ENCODE measurements at regions not wholly inside any gene's neighbourhood (a gene's known extent, or its start where the extent isn't known, plus 50 kb on each side); places are given as distances from the start of the nearest gene placed in this dataset.
"Not testable (repeated sequence)": the region's sequence is repeated elsewhere in the genome, so short reads cannot be mapped to it uniquely, and the experiment has no call there.

GRCh38 chr13:87999788-88000187, 328.6 kb downstream of the SLITRK5 start:
- Histone ChIP-seq H3K27ac (no peak overlapping the region), H3K36me3 (ENCODE audit: insufficient read depth, low read length) (no peaks in the 10 kb centered on the region), H3K9ac (ENCODE audit: insufficient read length) (no peak overlapping the region), H3K9me3 (ENCODE audit: low read depth, low read length) (no peaks in the 10 kb centered on the region), H3K4me3 (no peak overlapping the region)
- no peak for DNase-seq (ENCODE audit: low read depth, low spot score)
- no peak for TF ChIP-seq EZH2 (IDR thresholded peaks at IDR 0.05)

DNA sequence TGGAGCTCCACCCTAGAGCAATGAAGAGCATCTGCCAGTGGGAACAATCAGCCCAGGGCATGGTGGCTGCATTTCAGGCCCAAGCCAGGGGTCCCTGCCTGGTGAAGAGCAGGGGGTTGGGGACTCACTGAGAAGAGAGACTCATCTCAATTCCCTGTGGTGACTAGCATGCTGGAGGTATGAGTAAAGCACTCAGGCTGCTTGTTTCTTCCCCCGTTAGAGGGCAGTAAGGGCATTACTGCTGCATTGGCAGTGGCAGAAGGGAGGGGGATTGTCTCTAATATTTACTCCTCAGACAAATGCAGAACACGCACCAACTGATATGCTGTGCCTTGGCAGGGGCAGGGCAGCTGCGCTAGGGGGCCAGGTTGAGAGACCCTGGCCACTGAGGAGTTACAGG, 329.1 kb downstream of the SLITRK5 start:
- no peak for TF ChIP-seq POLR2AphosphoS5 (IDR thresholded peaks at IDR 0.05; ENCODE audit: borderline replicate concordance, low read depth, low read length)
- TF ChIP-seq FOXP2 (optimal IDR thresholded peaks at IDR 0.05; ENCODE audit: control extremely low read depth, extremely low read length, insufficient read depth): no peak
- TF ChIP-seq EZH2 (IDR thresholded peaks at IDR 0.05): no peak
- Histone ChIP-seq H3K4me3 (no peak overlapping the region), H3K36me3 (ENCODE audit: insufficient read depth, low read length) (no peaks in the 10 kb centered on the region), H3K9me3 (ENCODE audit: low read depth, low read length) (no peaks in the 10 kb centered on the region), H3K9ac (ENCODE audit: insufficient read length) (no peak overlapping the region), H3K27ac (no peak overlapping the region)
- DNase-seq (ENCODE audit: low read depth, low spot score): no peak

DNA sequence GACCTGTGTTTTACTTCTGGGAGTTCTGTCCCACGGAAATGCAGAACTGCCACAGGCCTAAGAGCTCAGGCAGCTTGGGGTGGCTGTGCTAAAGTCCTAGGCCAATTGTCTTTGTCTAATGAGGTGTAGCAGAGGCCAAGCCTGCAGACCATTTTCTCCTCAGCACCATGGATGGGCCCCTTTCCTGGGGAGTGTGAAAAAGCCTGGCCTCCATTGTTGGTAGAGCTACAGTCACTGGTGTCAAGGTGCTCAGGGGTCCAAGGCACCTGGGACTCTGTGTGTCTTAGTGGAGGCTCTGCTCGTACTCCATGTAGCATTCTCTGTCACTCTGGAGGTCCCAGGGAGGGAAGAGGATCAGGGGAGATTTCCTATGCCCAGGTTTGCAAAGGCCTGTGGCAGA, 329.6 kb downstream of the SLITRK5 start:
- no peak for TF ChIP-seq EZH2 (IDR thresholded peaks at IDR 0.05)
- no peak for TF ChIP-seq POLR2AphosphoS5 (IDR thresholded peaks at IDR 0.05; ENCODE audit: borderline replicate concordance, low read depth, low read length)
- DNase-seq (ENCODE audit: low read depth, low spot score): no peak
- Histone ChIP-seq H3K36me3 (ENCODE audit: insufficient read depth, low read length) (no peaks in the 10 kb centered on the region), H3K4me3 (no peak overlapping the region), H3K27ac (no peak overlapping the region), H3K9ac (ENCODE audit: insufficient read length) (no peak overlapping the region), H3K9me3 (ENCODE audit: low read depth, low read length) (no peaks in the 10 kb centered on the region)

- no peaks in the 10 kb centered on the region for H3K36me3 ChIP-seq (ENCODE audit: insufficient read depth, low read length)
- H3K4me3 ChIP-seq: no peak overlapping the region
- no peaks in the 10 kb centered on the region for H3K9me3 ChIP-seq (ENCODE audit: low read depth, low read length)
- TF ChIP-seq POLR2AphosphoS5 (IDR thresholded peaks at IDR 0.05; ENCODE audit: borderline replicate concordance, low read depth, low read length) (no peak), FOXP2 (optimal IDR thresholded peaks at IDR 0.05; ENCODE audit: control extremely low read depth, extremely low read length, insufficient read depth) (no peak), EZH2 (IDR thresholded peaks at IDR 0.05) (no peak)
- no peak for DNase-seq (ENCODE audit: low read depth, low spot score)
- no peak overlapping the region for H3K27ac ChIP-seq
- no peak overlapping the region for H3K9ac ChIP-seq (ENCODE audit: insufficient read length)
Measured at GRCh38 chr13:88005188-88005587, 334.0 kb downstream of the SLITRK5 start.

DNA sequence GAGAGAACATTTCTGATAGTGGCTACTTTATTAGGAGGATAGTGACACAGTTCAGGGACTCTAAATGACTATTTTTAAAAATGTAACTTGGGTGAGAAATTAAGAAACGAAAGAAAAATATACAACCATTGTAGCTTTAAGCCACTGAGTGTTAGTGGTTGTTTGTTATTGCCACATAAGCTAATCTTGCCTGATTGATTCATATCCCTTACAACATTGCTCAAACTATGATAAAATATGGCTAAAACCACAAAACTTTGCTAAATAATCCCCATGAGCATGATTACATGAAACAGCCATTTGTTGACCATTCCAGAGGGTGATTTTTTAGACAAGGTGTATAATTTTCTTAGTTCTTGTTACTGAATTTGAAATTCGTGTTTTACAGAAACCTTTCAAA, 343.4 kb downstream of the SLITRK5 start:
- H3K36me3 ChIP-seq (ENCODE audit: insufficient read depth, low read length): no peaks in the 10 kb centered on the region
- no peak overlapping the region for H3K4me3 ChIP-seq
- no peak overlapping the region for H3K9ac ChIP-seq (ENCODE audit: insufficient read length)
- no peak overlapping the region for H3K27ac ChIP-seq
- no peaks in the 10 kb centered on the region for H3K9me3 ChIP-seq (ENCODE audit: low read depth, low read length)
- no peak for TF ChIP-seq POLR2AphosphoS5 (IDR thresholded peaks at IDR 0.05; ENCODE audit: borderline replicate concordance, low read depth, low read length)
- DNase-seq (ENCODE audit: low read depth, low spot score): no peak

GRCh38 chr13:88022431-88023208, 351.4 kb downstream of the SLITRK5 start:
- Histone ChIP-seq H3K9me3 (ENCODE audit: low read depth, low read length) (no peaks in the 10 kb centered on the region), H3K27ac (no peak overlapping the region), H3K9ac (ENCODE audit: insufficient read length) (no peak overlapping the region), H3K36me3 (ENCODE audit: insufficient read depth, low read length) (no peaks in the 10 kb centered on the region), H3K4me3 (no peak overlapping the region)
- no peak for TF ChIP-seq FOXP2 (optimal IDR thresholded peaks at IDR 0.05; ENCODE audit: control extremely low read depth, extremely low read length, insufficient read depth)
- TF ChIP-seq EZH2 (IDR thresholded peaks at IDR 0.05): no peak
- no peak for TF ChIP-seq POLR2AphosphoS5 (IDR thresholded peaks at IDR 0.05; ENCODE audit: borderline replicate concordance, low read depth, low read length)
- peak; percentile 28 for DNase-seq (ENCODE audit: low read depth, low spot score)

- no peak overlapping the region for H3K4me3 ChIP-seq
- TF ChIP-seq EZH2 (IDR thresholded peaks at IDR 0.05) (no peak), FOXP2 (optimal IDR thresholded peaks at IDR 0.05; ENCODE audit: control extremely low read depth, extremely low read length, insufficient read depth) (no peak), POLR2AphosphoS5 (IDR thresholded peaks at IDR 0.05; ENCODE audit: borderline replicate concordance, low read depth, low read length) (no peak)
- no peaks in the 10 kb centered on the region for H3K9me3 ChIP-seq (ENCODE audit: low read depth, low read length)
- DNase-seq (ENCODE audit: low read depth, low spot score): no peak
- no peak overlapping the region for H3K9ac ChIP-seq (ENCODE audit: insufficient read length)
- no peaks in the 10 kb centered on the region for H3K36me3 ChIP-seq (ENCODE audit: insufficient read depth, low read length)
- no peak overlapping the region for H3K27ac ChIP-seq
Measured at GRCh38 chr13:88026241-88026640, 355.1 kb downstream of the SLITRK5 start.

DNA sequence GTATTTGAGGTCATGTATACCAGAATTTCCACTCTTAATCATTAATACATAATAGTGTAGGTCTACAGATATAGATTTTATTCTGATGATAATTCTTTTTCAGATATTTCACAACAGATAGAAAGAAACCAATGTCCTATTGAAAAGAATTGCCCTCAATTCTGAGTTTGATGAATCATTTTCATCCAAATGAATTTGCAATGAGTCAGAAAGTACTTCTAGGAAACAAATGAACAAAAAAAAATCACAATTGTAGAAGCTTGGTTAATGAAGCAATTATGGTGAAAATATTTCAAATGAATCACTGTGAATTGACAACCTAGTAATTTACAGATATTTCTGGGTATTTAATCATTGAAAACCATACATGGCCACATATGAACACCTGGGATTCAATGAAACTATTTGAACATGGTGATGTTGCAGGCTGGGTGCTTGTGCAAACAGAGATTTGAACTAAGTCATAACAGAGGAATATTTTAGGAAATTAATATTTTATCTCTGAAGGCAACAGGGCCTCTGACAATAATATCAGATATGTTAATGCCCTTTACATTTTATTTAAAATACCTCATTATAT, 360.9 kb downstream of the SLITRK5 start:
- no peaks in the 10 kb centered on the region for H3K9me3 ChIP-seq (ENCODE audit: low read depth, low read length)
- TF ChIP-seq FOXP2 (optimal IDR thresholded peaks at IDR 0.05; ENCODE audit: control extremely low read depth, extremely low read length, insufficient read depth) (no peak), EZH2 (IDR thresholded peaks at IDR 0.05) (no peak), POLR2AphosphoS5 (IDR thresholded peaks at IDR 0.05; ENCODE audit: borderline replicate concordance, low read depth, low read length) (no peak)
- no peak overlapping the region for H3K9ac ChIP-seq (ENCODE audit: insufficient read length)
- no peak for DNase-seq (ENCODE audit: low read depth, low spot score)
- H3K4me3 ChIP-seq: no peak overlapping the region
- H3K27ac ChIP-seq: no peak overlapping the region
- no peaks in the 10 kb centered on the region for H3K36me3 ChIP-seq (ENCODE audit: insufficient read depth, low read length)

- H3K9ac ChIP-seq (ENCODE audit: insufficient read length); H3K27ac ChIP-seq; DNase-seq (ENCODE audit: low read depth, low spot score); H3K36me3 ChIP-seq (ENCODE audit: insufficient read depth, low read length); H3K4me3 ChIP-seq; H3K9me3 ChIP-seq (ENCODE audit: low read depth, low read length): not testable (repeated sequence)
Measured at GRCh38 chr13:88036205-88036604, 365.0 kb downstream of the SLITRK5 start.
